PFSK-1 (cell line): ENCODE measurements at regions not wholly inside any gene's neighbourhood (a gene's known extent, or its start where the extent isn't known, plus 50 kb on each side); places are given as distances from the start of the nearest gene placed in this dataset.

Experiments
- FOXP2 ChIP-seq: optimal IDR thresholded peaks from 2 replicates; pipeline ENCODE3; 2011; ENCODE audit warnings: borderline replicate concordance, control low read depth, inconsistent platforms; ENCODE audit not compliant: insufficient read depth; ENCODE audit errors: extremely low read length, extremely low read depth
- POLR2AphosphoS5 ChIP-seq: IDR thresholded peaks from 2 replicates; pipeline ENCODE4 v1.6.1; 2012; ENCODE audit warnings: low read depth, mild to moderate bottlenecking, control low read depth, low read length, moderate library complexity
- REST ChIP-seq, 2 experiments: IDR thresholded peaks; 2 replicates each; pipeline versions ENCODE4 v1.6.1 to v1.8.0; 2011 to 2012; ENCODE audit warnings: low read depth in 2 of 2, low read length in 2 of 2, control low read depth in 1 of 2, inconsistent platforms in 1 of 2, mild to moderate bottlenecking in 1 of 2, moderate library complexity in 1 of 2; ENCODE audit not compliant: insufficient read depth in 1 of 2
- SIN3A ChIP-seq: IDR thresholded peaks from 2 replicates; pipeline ENCODE4 v1.6.1; 2012; ENCODE audit warnings: mild to moderate bottlenecking, low read length, moderate library complexity, borderline replicate concordance; ENCODE audit not compliant: insufficient read depth
- TAF1 ChIP-seq: IDR thresholded peaks from 2 replicates; pipeline ENCODE4 v1.6.1; 2012; ENCODE audit warnings: low read length, control low read depth, borderline replicate concordance; ENCODE audit not compliant: insufficient read depth

GRCh38 chr2:118678985-118679384, 168.5 kb downstream of the EN1 start:
- TF ChIP-seq FOXP2 (no peak), POLR2AphosphoS5 (no peak), REST (IDR thresholded peaks at IDR 0.05; ENCODE audit: insufficient read depth in 1 of 2, low read depth in 2 of 2, low read length in 2 of 2) (no peak), TAF1 (no peak), SIN3A (no peak)

GRCh38 chr2:118677546-118677945, 169.9 kb downstream of the EN1 start:
- TF ChIP-seq TAF1 (no peak), FOXP2 (no peak), POLR2AphosphoS5 (no peak), SIN3A (no peak), REST (IDR thresholded peaks at IDR 0.05; ENCODE audit: insufficient read depth in 1 of 2, low read depth in 2 of 2, low read length in 2 of 2) (no peak)

- TF ChIP-seq POLR2AphosphoS5 (no peak), TAF1 (no peak), FOXP2 (no peak), REST (IDR thresholded peaks at IDR 0.05; ENCODE audit: insufficient read depth in 1 of 2, low read depth in 2 of 2, low read length in 2 of 2) (no peak)
Observed at GRCh38 chr2:118675531-118675930, 171.9 kb downstream of the EN1 start.

GRCh38 chr2:118672571-118673158, 174.8 kb downstream of the EN1 start:
- TF ChIP-seq TAF1 (no peak), REST (IDR thresholded peaks at IDR 0.05; ENCODE audit: insufficient read depth in 1 of 2, low read depth in 2 of 2, low read length in 2 of 2) (no peak), SIN3A (no peak), POLR2AphosphoS5 (no peak), FOXP2 (no peak)
